A549 (cell line): ENCODE measurements at regions not wholly inside any gene's neighbourhood (a gene's known extent, or its start where the extent isn't known, plus 50 kb on each side); places are given as distances from the start of the nearest gene placed in this dataset.

ENCODE experiments used
- FOSL2 ChIP-seq, 2 experiments: fragments of 450-650 bp in 1 of 2; fragments of >200 bp in 1 of 2; sonication (Bioruptor Twin) in 1 of 2; formaldehyde crosslinking; IDR thresholded peaks; 2 replicates each; pipeline versions ENCODE4 v1.5.0 to v1.6.1; 2016 to 2020; ENCODE audit warnings: mild to moderate bottlenecking in 1 of 2, moderate library complexity in 1 of 2
- JUN ChIP-seq, 2 experiments: fragments of >200 bp; sonication (Bioruptor Twin); formaldehyde crosslinking; IDR thresholded peaks; 2 replicates in 1 of 2; 3 replicates in 1 of 2; pipeline ENCODE4 v1.6.1; 2016 to 2017
- REST ChIP-seq: fragments of 200-600 bp; sonication (generic); IDR thresholded peaks from 2 replicates; pipeline ENCODE4 v1.6.1; 2016; ENCODE audit warnings: antibody characterized with exemption, mild to moderate bottlenecking, moderate library complexity
- RNF2 ChIP-seq: fragments of 200-600 bp; sonication (generic); IDR thresholded peaks from 2 replicates; pipeline ENCODE4 v1.6.1; 2016; ENCODE audit warnings: low read depth, mild to moderate bottlenecking, antibody characterized with exemption, moderate library complexity, borderline replicate concordance
- TF ChIP-seq, protein P1 (sequence below): fragments of >200 bp; sonication (Bioruptor Twin); formaldehyde crosslinking; IDR thresholded peaks from 3 replicates; pipeline ENCODE4 v1.5.1; 2016

DNA sequence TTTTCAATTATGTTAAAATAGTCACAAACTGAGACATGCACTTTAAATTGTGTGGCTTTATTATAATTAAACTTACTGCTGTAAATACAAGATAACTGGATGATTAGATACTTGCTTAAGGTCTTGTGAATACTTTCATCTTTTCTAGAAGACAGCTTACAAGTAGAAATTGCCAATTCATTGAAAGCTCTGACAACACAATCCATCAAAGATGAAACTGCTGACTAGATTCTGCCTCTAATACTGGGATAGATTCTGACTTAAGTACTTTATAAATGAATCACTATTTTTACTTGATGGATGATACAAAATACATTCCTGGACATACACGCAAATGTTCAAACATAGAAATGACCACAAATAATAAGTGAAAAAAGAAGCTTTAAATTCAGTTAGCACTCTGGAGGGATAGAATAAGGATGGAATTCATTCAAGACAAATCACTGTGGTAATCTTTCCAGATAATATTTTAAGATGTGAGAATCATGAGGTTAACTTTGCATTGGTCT, 876.8 kb downstream of the RPS29 start:
- TF ChIP-seq, protein P1, sequence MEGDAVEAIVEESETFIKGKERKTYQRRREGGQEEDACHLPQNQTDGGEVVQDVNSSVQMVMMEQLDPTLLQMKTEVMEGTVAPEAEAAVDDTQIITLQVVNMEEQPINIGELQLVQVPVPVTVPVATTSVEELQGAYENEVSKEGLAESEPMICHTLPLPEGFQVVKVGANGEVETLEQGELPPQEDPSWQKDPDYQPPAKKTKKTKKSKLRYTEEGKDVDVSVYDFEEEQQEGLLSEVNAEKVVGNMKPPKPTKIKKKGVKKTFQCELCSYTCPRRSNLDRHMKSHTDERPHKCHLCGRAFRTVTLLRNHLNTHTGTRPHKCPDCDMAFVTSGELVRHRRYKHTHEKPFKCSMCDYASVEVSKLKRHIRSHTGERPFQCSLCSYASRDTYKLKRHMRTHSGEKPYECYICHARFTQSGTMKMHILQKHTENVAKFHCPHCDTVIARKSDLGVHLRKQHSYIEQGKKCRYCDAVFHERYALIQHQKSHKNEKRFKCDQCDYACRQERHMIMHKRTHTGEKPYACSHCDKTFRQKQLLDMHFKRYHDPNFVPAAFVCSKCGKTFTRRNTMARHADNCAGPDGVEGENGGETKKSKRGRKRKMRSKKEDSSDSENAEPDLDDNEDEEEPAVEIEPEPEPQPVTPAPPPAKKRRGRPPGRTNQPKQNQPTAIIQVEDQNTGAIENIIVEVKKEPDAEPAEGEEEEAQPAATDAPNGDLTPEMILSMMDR, result no peak
- TF ChIP-seq REST (no peak), RNF2 (no peak), JUN (IDR thresholded peaks at IDR 0.05) (no peak), FOSL2 (IDR thresholded peaks at IDR 0.05) (no peak), FOSL2 (CRISPR knock-in tag; IDR thresholded peaks at IDR 0.05) (no peak)
